SH-SY5Y (cell line): ENCODE measurements at regions not wholly inside any gene's neighbourhood (a gene's known extent, or its start where the extent isn't known, plus 50 kb on each side); places are given as distances from the start of the nearest gene placed in this dataset.

Experiments
- GATA2 ChIP-seq: IDR thresholded peaks from 2 replicates; pipeline ENCODE4 v1.6.1; 2011; ENCODE audit warnings: mild to moderate bottlenecking, low read depth, low read length
- GATA3 ChIP-seq: IDR thresholded peaks from 2 replicates; pipeline ENCODE4 v1.6.1; 2011; ENCODE audit warnings: low read depth, mild to moderate bottlenecking, low read length, moderate library complexity

DNA sequence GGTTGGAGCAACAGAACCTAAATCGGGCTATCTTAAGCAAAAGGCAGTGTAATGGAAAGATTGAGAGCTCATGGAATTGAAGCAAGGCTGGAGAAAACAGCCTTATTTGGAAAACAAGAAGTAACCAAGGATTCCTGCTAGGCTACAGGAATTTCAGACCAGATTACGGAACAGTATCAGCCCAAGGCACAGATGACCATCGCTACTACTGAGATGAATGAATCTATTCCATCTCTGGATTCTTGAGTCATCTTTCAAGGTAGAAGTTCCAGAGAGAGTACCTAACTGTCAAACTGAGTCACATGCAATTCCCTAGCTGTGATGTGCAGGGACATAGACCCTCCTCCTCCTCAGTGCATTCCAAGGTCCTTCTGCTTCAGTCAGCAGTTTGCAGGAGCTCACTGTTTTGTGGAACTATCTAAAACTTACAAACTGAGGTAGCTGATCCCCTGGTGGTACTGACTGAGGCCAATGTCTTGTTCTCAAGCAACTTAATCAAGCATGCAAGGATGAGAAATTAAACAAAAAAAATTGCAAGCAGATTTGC, 62.0 kb upstream of the SMLR1 start:
- TF ChIP-seq GATA3 (no peak), GATA2 (no peak)

- TF ChIP-seq GATA2 (no peak), GATA3 (no peak)
These were observed 60.7 kb upstream of the SMLR1 start for GRCh38 chr6:130766239-130767144.

GRCh38 chr6:130769861-130770260, 57.3 kb upstream of the SMLR1 start:
- TF ChIP-seq GATA2 (no peak), GATA3 (no peak)

- TF ChIP-seq GATA2 (no peak), GATA3 (no peak)
These were observed 55.5 kb upstream of the SMLR1 start for GRCh38 chr6:130771741-130772140.

DNA sequence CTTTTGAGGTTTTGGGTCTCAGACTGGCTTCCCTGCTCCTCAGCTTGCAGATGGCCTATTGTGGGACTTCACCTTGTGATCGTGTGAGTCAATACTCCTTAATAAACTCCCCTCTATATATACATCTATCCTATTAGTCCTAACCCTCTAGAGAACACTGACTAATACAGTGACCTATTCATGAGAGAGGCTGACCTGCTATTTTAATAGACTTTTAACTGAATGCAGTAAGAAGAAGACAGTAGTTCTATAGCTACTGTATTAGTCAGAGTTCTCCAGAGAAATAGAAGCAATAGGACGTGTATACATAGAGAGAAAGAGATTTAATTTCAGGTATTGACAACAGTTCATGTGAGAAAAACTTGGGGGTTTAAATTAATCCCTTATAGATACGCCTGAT, 53.3 kb upstream of the SMLR1 start:
- no peak for TF ChIP-seq GATA3
- TF ChIP-seq GATA2, result no peak

- TF ChIP-seq GATA3 (no peak), GATA2 (no peak)
These were observed 51.7 kb upstream of the SMLR1 start for GRCh38 chr6:130775411-130776012.

GRCh38 chr6:130776287-130776925, 50.8 kb upstream of the SMLR1 start:
- TF ChIP-seq GATA2 (no peak), GATA3 (no peak)
